PFSK-1 (cell line): ENCODE measurements at regions not wholly inside any gene's neighbourhood (a gene's known extent, or its start where the extent isn't known, plus 50 kb on each side); places are given as distances from the start of the nearest gene placed in this dataset.

Experiments used
- FOXP2 ChIP-seq: optimal IDR thresholded peaks from 2 replicates; pipeline ENCODE3; 2011; ENCODE audit warnings: borderline replicate concordance, control low read depth, inconsistent platforms; ENCODE audit not compliant: insufficient read depth; ENCODE audit errors: extremely low read length, extremely low read depth
- POLR2AphosphoS5 ChIP-seq: IDR thresholded peaks from 2 replicates; pipeline ENCODE4 v1.6.1; 2012; ENCODE audit warnings: low read depth, mild to moderate bottlenecking, control low read depth, low read length, moderate library complexity
- REST ChIP-seq, 2 experiments: IDR thresholded peaks; 2 replicates each; pipeline versions ENCODE4 v1.6.1 to v1.8.0; 2011 to 2012; ENCODE audit warnings: low read depth in 2 of 2, low read length in 2 of 2, control low read depth in 1 of 2, inconsistent platforms in 1 of 2, mild to moderate bottlenecking in 1 of 2, moderate library complexity in 1 of 2; ENCODE audit not compliant: insufficient read depth in 1 of 2
- SIN3A ChIP-seq: IDR thresholded peaks from 2 replicates; pipeline ENCODE4 v1.6.1; 2012; ENCODE audit warnings: mild to moderate bottlenecking, low read length, moderate library complexity, borderline replicate concordance; ENCODE audit not compliant: insufficient read depth
- TAF1 ChIP-seq: IDR thresholded peaks from 2 replicates; pipeline ENCODE4 v1.6.1; 2012; ENCODE audit warnings: low read length, control low read depth, borderline replicate concordance; ENCODE audit not compliant: insufficient read depth

GRCh38 chr16:74053826-74054225 is 242.8 kb upstream of the PSMD7 start:
- TF ChIP-seq SIN3A (no peak), POLR2AphosphoS5 (no peak), REST (IDR thresholded peaks at IDR 0.05; ENCODE audit: insufficient read depth in 1 of 2, low read depth in 2 of 2, low read length in 2 of 2) (no peak), TAF1 (no peak), FOXP2 (no peak)
